Transverse colon (tissue), 3 donors: ENCODE measurements at regions not wholly inside any gene's neighbourhood (a gene's known extent, or its start where the extent isn't known, plus 50 kb on each side); places are given as distances from the start of the nearest gene placed in this dataset.

ENCODE experiments used
- POLR2A ChIP-seq: fragments of 450-650 bp; IDR thresholded peaks from one replicate; pipeline ENCODE4 v1.6.1; 2016; ENCODE audit warnings: antibody characterized with exemption, mild to moderate bottlenecking, moderate library complexity
- TF ChIP-seq, protein P1 (sequence below), 5 experiments: fragments of 200-600 bp in 3 of 5; fragments of 450-650 bp in 2 of 5; sonication (generic) in 3 of 5; IDR thresholded peaks; 1 replicate in 2 of 5; 2 replicates in 3 of 5; pipeline ENCODE4 v1.5.1; 2016 to 2017; ENCODE audit warnings: antibody characterized with exemption in 5 of 5, inconsistent platforms in 3 of 5, mild to moderate bottlenecking in 2 of 5, moderate library complexity in 1 of 5

- TF ChIP-seq, protein P1, sequence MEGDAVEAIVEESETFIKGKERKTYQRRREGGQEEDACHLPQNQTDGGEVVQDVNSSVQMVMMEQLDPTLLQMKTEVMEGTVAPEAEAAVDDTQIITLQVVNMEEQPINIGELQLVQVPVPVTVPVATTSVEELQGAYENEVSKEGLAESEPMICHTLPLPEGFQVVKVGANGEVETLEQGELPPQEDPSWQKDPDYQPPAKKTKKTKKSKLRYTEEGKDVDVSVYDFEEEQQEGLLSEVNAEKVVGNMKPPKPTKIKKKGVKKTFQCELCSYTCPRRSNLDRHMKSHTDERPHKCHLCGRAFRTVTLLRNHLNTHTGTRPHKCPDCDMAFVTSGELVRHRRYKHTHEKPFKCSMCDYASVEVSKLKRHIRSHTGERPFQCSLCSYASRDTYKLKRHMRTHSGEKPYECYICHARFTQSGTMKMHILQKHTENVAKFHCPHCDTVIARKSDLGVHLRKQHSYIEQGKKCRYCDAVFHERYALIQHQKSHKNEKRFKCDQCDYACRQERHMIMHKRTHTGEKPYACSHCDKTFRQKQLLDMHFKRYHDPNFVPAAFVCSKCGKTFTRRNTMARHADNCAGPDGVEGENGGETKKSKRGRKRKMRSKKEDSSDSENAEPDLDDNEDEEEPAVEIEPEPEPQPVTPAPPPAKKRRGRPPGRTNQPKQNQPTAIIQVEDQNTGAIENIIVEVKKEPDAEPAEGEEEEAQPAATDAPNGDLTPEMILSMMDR (IDR thresholded peaks at IDR 0.05) = no peak
- no peak for TF ChIP-seq POLR2A
Measured at GRCh38 chr17:54626146-54626703, 274.4 kb upstream of the TOM1L1 start.
